ENCODE measurements at regions not wholly inside any gene's neighbourhood (a gene's known extent, or its start where the extent isn't known, plus 50 kb on each side); places are given as distances from the start of the nearest gene placed in this dataset.

- H3K4me3 ChIP-seq (ENCODE audit: low read length, poor library complexity, severe bottlenecking): no peak overlapping the region
- no peaks in the 10 kb centered on the region for H3K9me3 ChIP-seq (ENCODE audit: insufficient read depth, low read depth, low read length)
- TF ChIP-seq CTCF (conservative IDR thresholded peaks at IDR 0.05; ENCODE audit: low read length): no peak
- no peak for TF ChIP-seq EZH2phosphoT487 (IDR thresholded peaks at IDR 0.05; ENCODE audit: borderline replicate concordance)
- H3K27me3 ChIP-seq (ENCODE audit: insufficient read depth, low read length, poor library complexity, severe bottlenecking): no peaks in the 10 kb centered on the region
- H3K9me2 ChIP-seq (replicated peaks; ENCODE audit: low read depth, low read length): no peaks in the 10 kb centered on the region
- H4K20me1 ChIP-seq (ENCODE audit: insufficient read depth, low read length, poor library complexity, severe bottlenecking): no peaks in the 10 kb centered on the region
- no peak overlapping the region for H3K4me2 ChIP-seq (ENCODE audit: low read depth, low read length, poor library complexity, severe bottlenecking)
- H3K9ac ChIP-seq (ENCODE audit: low read depth, low read length, poor library complexity, severe bottlenecking): no peak overlapping the region
- H3K79me2 ChIP-seq (ENCODE audit: insufficient read depth, low read length): no peaks in the 10 kb centered on the region
- H2AFZ ChIP-seq (ENCODE audit: low read length): no peak overlapping the region
- no peaks in the 10 kb centered on the region for H3F3A ChIP-seq (ENCODE audit: low read depth)
- H3K4me1 ChIP-seq (ENCODE audit: insufficient read depth, low read length, poor library complexity, severe bottlenecking): no peaks in the 10 kb centered on the region
- no peaks in the 10 kb centered on the region for H3K36me3 ChIP-seq (ENCODE audit: insufficient read depth, low read length)
These were observed 279.4 kb upstream of the NXPH2 start for GRCh38 chr2:139059617-139060016.

- Histone ChIP-seq H3K27me3 (ENCODE audit: insufficient read depth, low read length, poor library complexity, severe bottlenecking) (no peaks in the 10 kb centered on the region), H4K20me1 (ENCODE audit: insufficient read depth, low read length, poor library complexity, severe bottlenecking) (no peaks in the 10 kb centered on the region), H2AFZ (ENCODE audit: low read length) (no peak overlapping the region), H3K79me2 (ENCODE audit: insufficient read depth, low read length) (no peaks in the 10 kb centered on the region), H3K36me3 (ENCODE audit: insufficient read depth, low read length) (no peaks in the 10 kb centered on the region), H3K9me2 (replicated peaks; ENCODE audit: low read depth, low read length) (no peaks in the 10 kb centered on the region), H3K4me1 (ENCODE audit: insufficient read depth, low read length, poor library complexity, severe bottlenecking) (no peaks in the 10 kb centered on the region), H3K9ac (ENCODE audit: low read depth, low read length, poor library complexity, severe bottlenecking) (no peak overlapping the region), H3K4me3 (ENCODE audit: low read length, poor library complexity, severe bottlenecking) (no peak overlapping the region), H3K9me3 (ENCODE audit: insufficient read depth, low read depth, low read length) (no peaks in the 10 kb centered on the region), H3K4me2 (ENCODE audit: low read depth, low read length, poor library complexity, severe bottlenecking) (no peak overlapping the region), H3F3A (ENCODE audit: low read depth) (no peaks in the 10 kb centered on the region)
- TF ChIP-seq EZH2phosphoT487 (IDR thresholded peaks at IDR 0.05; ENCODE audit: borderline replicate concordance) (no peak), CTCF (conservative IDR thresholded peaks at IDR 0.05; ENCODE audit: low read length) (no peak)
These were observed 275.0 kb upstream of the NXPH2 start for GRCh38 chr2:139055202-139055601.

GRCh38 chr2:139048017-139048416 lies 267.8 kb upstream of the NXPH2 start:
- H3F3A ChIP-seq (ENCODE audit: low read depth): no peaks in the 10 kb centered on the region
- no peak overlapping the region for H3K4me3 ChIP-seq (ENCODE audit: low read length, poor library complexity, severe bottlenecking)
- H3K36me3 ChIP-seq (ENCODE audit: insufficient read depth, low read length): no peaks in the 10 kb centered on the region
- H3K79me2 ChIP-seq (ENCODE audit: insufficient read depth, low read length): no peaks in the 10 kb centered on the region
- H3K27me3 ChIP-seq (ENCODE audit: insufficient read depth, low read length, poor library complexity, severe bottlenecking): no peaks in the 10 kb centered on the region
- H3K9ac ChIP-seq (ENCODE audit: low read depth, low read length, poor library complexity, severe bottlenecking): no peak overlapping the region
- no peaks in the 10 kb centered on the region for H4K20me1 ChIP-seq (ENCODE audit: insufficient read depth, low read length, poor library complexity, severe bottlenecking)
- no peaks in the 10 kb centered on the region for H3K9me2 ChIP-seq (replicated peaks; ENCODE audit: low read depth, low read length)
- no peaks in the 10 kb centered on the region for H3K9me3 ChIP-seq (ENCODE audit: insufficient read depth, low read depth, low read length)
- no peak overlapping the region for H2AFZ ChIP-seq (ENCODE audit: low read length)
- TF ChIP-seq CTCF (conservative IDR thresholded peaks at IDR 0.05; ENCODE audit: low read length): no peak
- no peak for TF ChIP-seq EZH2phosphoT487 (IDR thresholded peaks at IDR 0.05; ENCODE audit: borderline replicate concordance)
- no peaks in the 10 kb centered on the region for H3K4me1 ChIP-seq (ENCODE audit: insufficient read depth, low read length, poor library complexity, severe bottlenecking)
- H3K4me2 ChIP-seq (ENCODE audit: low read depth, low read length, poor library complexity, severe bottlenecking): no peak overlapping the region
